K562 (cell line): ENCODE measurements at regions not wholly inside any gene's neighbourhood (a gene's known extent, or its start where the extent isn't known, plus 50 kb on each side); places are given as distances from the start of the nearest gene placed in this dataset.

Source experiments
- ATAC-seq: fragments of 200-7000 bp; cut with Tn5 transposase; 3 replicates; pipeline ENCODE4 v1.9.1; 2020; ENCODE audit warnings: moderate library complexity
- BruUV-seq: library from RNA; stranded (reverse); fragments of 400-500 nt; replicated peaks from 2 replicates; lab custom pipeline; 2021; lab: Mats Ljungman, UMichigan
- CTCF ChIA-PET: fragments of 300-600 bp; formaldehyde crosslinking; extraction: SDS; loops from one replicate; lab custom pipeline; 2021; ENCODE audit warnings: low intra/inter-chr PET ratio; lab: Yijun Ruan, JAX
- POLR2A ChIA-PET: fragments of 300-600, 350-650 bp; sonication (Branson Sonifier 250); formaldehyde crosslinking; extraction: SDS; loops from one replicate; lab custom pipeline; 2021; ENCODE audit warnings: antibody characterized with exemption, inconsistent platforms; lab: Yijun Ruan, JAX
- DNase-seq, 4 experiments: peaks; one replicate each; pipeline versions ENCODE4 v3.0.0 to v3.0.0-alpha.2; 2011 to 2018; ENCODE audit warnings: low spot score in 3 of 4, mixed read lengths in 3 of 4; ENCODE audit errors: extremely low read depth in 1 of 4
- FAIRE-seq: peaks from 2 replicates; lab custom pipeline; 2011; peaks lifted over from hg19 to GRCh38; lab: Jason Lieb, UNC
- H2AFZ ChIP-seq: 2 replicates; pipeline ENCODE4 v1.6.0; 2011; ENCODE audit warnings: low read depth, low read length, control low read depth, inconsistent platforms
- H3K27ac ChIP-seq: fragments of 200-600 bp; 3 replicates; pipeline ENCODE4 v1.8.0; 2011; ENCODE audit warnings: low read depth, mild to moderate bottlenecking, control low read depth, inconsistent platforms, low read length, moderate library complexity, mixed read lengths; ENCODE audit errors: extremely low read depth
- H3K27me3 ChIP-seq, 2 experiments: fragments of 300-600 bp in 1 of 2; 2 replicates in 1 of 2; 3 replicates in 1 of 2; pipeline versions ENCODE4 v1.6.0 to v1.8.0; 2011; ENCODE audit warnings: inconsistent platforms in 2 of 2, low read length in 2 of 2, mild to moderate bottlenecking in 1 of 2, mixed read lengths in 1 of 2, moderate library complexity in 1 of 2; ENCODE audit not compliant: control insufficient read depth in 2 of 2, insufficient read depth in 2 of 2
- H3K36me3 ChIP-seq: fragments of 300-600 bp; 3 replicates; pipeline ENCODE4 v1.8.0; 2011; ENCODE audit warnings: mild to moderate bottlenecking, low read length, inconsistent platforms; ENCODE audit not compliant: control insufficient read depth, insufficient read depth
- H3K4me1 ChIP-seq, 2 experiments: fragments of 200-600 bp in 1 of 2; replicated peaks in 1 of 2; 2 replicates in 1 of 2; 3 replicates in 1 of 2; pipeline versions ENCODE4 v1.5.1 to v1.8.0; 2011; ENCODE audit warnings: inconsistent platforms in 2 of 2, low read length in 2 of 2, mild to moderate bottlenecking in 1 of 2, mixed read lengths in 1 of 2, moderate library complexity in 1 of 2; ENCODE audit not compliant: control insufficient read depth in 2 of 2, insufficient read depth in 2 of 2
- H3K4me2 ChIP-seq: 2 replicates; pipeline ENCODE4 v1.6.1; 2011; ENCODE audit warnings: low read length, control low read depth, inconsistent platforms, mixed read lengths; ENCODE audit not compliant: insufficient read depth
- H3K4me3 ChIP-seq: fragments of 200-600 bp; sonication (generic), shearing (Covaris generic); 2 replicates; pipeline ENCODE4 v1.5.1; 2016; ENCODE audit warnings: control low read depth, inconsistent platforms
- H3K79me2 ChIP-seq: fragments of 200-600 bp; 3 replicates; pipeline ENCODE4 v1.8.0; 2011; ENCODE audit warnings: low read length, inconsistent platforms; ENCODE audit not compliant: control insufficient read depth, insufficient read depth
- H3K9ac ChIP-seq, 2 experiments: 2 replicates each; pipeline versions ENCODE4 v1.6.0 to v1.6.1; 2011; ENCODE audit warnings: low read depth in 2 of 2, low read length in 2 of 2, control low read depth in 1 of 2, inconsistent platforms in 1 of 2, mild to moderate bottlenecking in 1 of 2, mixed read lengths in 1 of 2; ENCODE audit not compliant: insufficient read depth in 1 of 2
- H3K9me1 ChIP-seq: one replicate; pipeline ENCODE4 v1.6.0; 2011; ENCODE audit warnings: inconsistent platforms, mild to moderate bottlenecking, low read length, moderate library complexity; ENCODE audit not compliant: control insufficient read depth, insufficient read depth
- H3K9me3 ChIP-seq: replicated peaks from 2 replicates; pipeline ENCODE4 v1.5.1; 2011; ENCODE audit warnings: low read depth, low read length, inconsistent platforms; ENCODE audit not compliant: control insufficient read depth, insufficient read depth
- H4K20me1 ChIP-seq: replicated peaks from 2 replicates; pipeline ENCODE4 v1.6.1; 2011; ENCODE audit warnings: low read length, inconsistent platforms, mixed read lengths; ENCODE audit not compliant: control insufficient read depth, insufficient read depth
- FOXA1 ChIP-seq: fragments of 450-650 bp; IDR thresholded peaks from 2 replicates; pipeline ENCODE4 v1.6.1; 2016; ENCODE audit warnings: mild to moderate bottlenecking, borderline replicate concordance
- LCOR ChIP-seq: sonication (generic); formaldehyde crosslinking; IDR thresholded peaks from 2 replicates; pipeline ENCODE4 v1.8.0; 2022; ENCODE audit warnings: mild to moderate bottlenecking, missing genetic modification reagents
- TEAD1 ChIP-seq, 2 experiments: fragments of 450-650 bp in 1 of 2; sonication (generic) in 1 of 2; formaldehyde crosslinking; IDR thresholded peaks; 2 replicates each; pipeline versions ENCODE4 v1.4.0 to v1.8.0; 2020 to 2022; ENCODE audit warnings: mild to moderate bottlenecking in 2 of 2, missing genetic modification reagents in 1 of 2
- WGBS: fragments of 100-300 bp; shearing (Covaris generic); methylation state at CpG from one replicate; pipeline ENCODE4 v1.1.6; 2016; ENCODE audit warnings: low coverage, mixed read lengths; ENCODE audit not compliant: insufficient coverage; ENCODE audit errors: missing lambda C conversion rate; 5-methylcytosine and 5-hydroxymethylcytosine counted together
- in situ Hi-C: fragments of 300-500 bp; cut with MboI; formaldehyde crosslinking; loops from 4 replicates; pipeline ENCODE4 v1.15.0; 2018; ENCODE audit warnings: inconsistent platforms, mixed read lengths
- intact Hi-C: fragments of 100-400 bp; cut with micrococcal nuclease; formaldehyde crosslinking; loops from 2 replicates; pipeline ENCODE4 v1.14.2; 2022
- TF ChIP-seq, protein P1 (sequence below): fragments of 250-450 bp; sonication (Bioruptor Pico); IDR thresholded peaks from 2 replicates; pipeline ENCODE4 v1.8.0; 2022; ENCODE audit warnings: inconsistent platforms
- TF ChIP-seq, protein P2 (sequence below): sonication (generic); formaldehyde crosslinking; IDR thresholded peaks from 2 replicates; pipeline ENCODE4 v1.8.1; 2023; ENCODE audit warnings: mild to moderate bottlenecking, missing genetic modification reagents
- TF ChIP-seq, protein P3 (sequence below): fragments of 450-650 bp; IDR thresholded peaks from 2 replicates; pipeline ENCODE4 v1.6.1; 2016; ENCODE audit warnings: low read depth

DNA sequence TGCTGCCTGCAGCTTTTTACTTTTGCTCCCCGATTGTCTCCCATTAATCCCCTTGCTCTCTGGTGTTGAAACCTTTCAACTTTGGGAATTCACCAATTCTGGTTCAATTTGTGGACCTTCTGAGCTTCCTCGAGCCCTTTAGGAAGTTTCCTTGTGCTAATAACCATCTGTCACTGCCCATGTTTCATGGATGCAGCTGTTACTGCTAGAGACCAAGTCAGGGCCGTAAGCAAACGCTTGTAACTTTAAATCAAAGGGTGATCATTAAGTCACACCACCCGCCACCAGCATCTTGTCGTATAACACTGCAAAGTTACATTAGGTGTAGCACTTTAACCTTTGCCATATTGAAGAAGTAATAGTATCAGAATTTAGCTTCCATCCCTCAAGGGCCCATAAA is 268.3 kb upstream of the SASH1 start (continued):
- TF ChIP-seq, protein P1, sequence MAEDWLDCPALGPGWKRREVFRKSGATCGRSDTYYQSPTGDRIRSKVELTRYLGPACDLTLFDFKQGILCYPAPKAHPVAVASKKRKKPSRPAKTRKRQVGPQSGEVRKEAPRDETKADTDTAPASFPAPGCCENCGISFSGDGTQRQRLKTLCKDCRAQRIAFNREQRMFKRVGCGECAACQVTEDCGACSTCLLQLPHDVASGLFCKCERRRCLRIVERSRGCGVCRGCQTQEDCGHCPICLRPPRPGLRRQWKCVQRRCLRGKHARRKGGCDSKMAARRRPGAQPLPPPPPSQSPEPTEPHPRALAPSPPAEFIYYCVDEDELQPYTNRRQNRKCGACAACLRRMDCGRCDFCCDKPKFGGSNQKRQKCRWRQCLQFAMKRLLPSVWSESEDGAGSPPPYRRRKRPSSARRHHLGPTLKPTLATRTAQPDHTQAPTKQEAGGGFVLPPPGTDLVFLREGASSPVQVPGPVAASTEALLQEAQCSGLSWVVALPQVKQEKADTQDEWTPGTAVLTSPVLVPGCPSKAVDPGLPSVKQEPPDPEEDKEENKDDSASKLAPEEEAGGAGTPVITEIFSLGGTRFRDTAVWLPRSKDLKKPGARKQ: no peak
- TF ChIP-seq, protein P2, sequence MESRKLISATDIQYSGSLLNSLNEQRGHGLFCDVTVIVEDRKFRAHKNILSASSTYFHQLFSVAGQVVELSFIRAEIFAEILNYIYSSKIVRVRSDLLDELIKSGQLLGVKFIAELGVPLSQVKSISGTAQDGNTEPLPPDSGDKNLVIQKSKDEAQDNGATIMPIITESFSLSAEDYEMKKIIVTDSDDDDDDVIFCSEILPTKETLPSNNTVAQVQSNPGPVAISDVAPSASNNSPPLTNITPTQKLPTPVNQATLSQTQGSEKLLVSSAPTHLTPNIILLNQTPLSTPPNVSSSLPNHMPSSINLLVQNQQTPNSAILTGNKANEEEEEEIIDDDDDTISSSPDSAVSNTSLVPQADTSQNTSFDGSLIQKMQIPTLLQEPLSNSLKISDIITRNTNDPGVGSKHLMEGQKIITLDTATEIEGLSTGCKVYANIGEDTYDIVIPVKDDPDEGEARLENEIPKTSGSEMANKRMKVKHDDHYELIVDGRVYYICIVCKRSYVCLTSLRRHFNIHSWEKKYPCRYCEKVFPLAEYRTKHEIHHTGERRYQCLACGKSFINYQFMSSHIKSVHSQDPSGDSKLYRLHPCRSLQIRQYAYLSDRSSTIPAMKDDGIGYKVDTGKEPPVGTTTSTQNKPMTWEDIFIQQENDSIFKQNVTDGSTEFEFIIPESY (CRISPR knock-in tag): no peak

DNA sequence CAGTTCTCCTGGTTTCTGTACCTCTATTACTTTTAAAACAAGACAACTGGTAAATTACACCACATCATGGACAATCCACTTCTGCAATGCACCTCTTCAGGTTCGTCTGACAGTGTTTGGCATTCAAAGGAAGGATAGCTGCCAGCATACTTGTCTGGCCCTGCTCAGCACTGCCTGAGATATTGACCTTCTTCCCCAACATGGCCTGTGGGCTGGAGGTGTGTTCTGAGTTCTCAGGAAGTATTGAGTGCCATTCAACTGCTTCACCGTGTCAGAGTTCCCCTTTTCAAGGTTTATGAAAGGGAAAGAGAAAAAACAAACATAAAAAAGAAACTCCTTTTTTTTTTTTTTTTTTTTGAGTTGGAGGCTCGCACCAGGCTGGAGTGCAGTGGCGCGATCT is 267.9 kb upstream of the SASH1 start:
- BruUV-seq: no TSS peak
- H3K4me2 ChIP-seq: no peak overlapping the region
- ChIA-PET CTCF (no interaction called here), POLR2A (no interaction called here)
- WGBS: 20% methylated on average over 5 of the region's 5 CpGs
- no peaks in the 10 kb centered on the region for H3K79me2 ChIP-seq
- no peak overlapping the region for H2AFZ ChIP-seq
- intact Hi-C loops (no loop called here), in situ Hi-C loops (no loop called here)
- no peaks in the 10 kb centered on the region for H3K9me3 ChIP-seq
- no peak overlapping the region for H3K9ac ChIP-seq
- H3K27me3 ChIP-seq: no peaks in the 10 kb centered on the region
- H3K9me1 ChIP-seq: no peaks in the 10 kb centered on the region
- H3K27ac ChIP-seq: no peak overlapping the region
- DNase-seq (no peak), FAIRE-seq (no peak), ATAC-seq (no peak)
- no peaks in the 10 kb centered on the region for H4K20me1 ChIP-seq
- no peaks in the 10 kb centered on the region for H3K4me1 ChIP-seq
- no peak overlapping the region for H3K4me3 ChIP-seq
- H3K36me3 ChIP-seq: no peaks in the 10 kb centered on the region
- TF ChIP-seq FOXA1: no peak
- TF ChIP-seq, protein P3, sequence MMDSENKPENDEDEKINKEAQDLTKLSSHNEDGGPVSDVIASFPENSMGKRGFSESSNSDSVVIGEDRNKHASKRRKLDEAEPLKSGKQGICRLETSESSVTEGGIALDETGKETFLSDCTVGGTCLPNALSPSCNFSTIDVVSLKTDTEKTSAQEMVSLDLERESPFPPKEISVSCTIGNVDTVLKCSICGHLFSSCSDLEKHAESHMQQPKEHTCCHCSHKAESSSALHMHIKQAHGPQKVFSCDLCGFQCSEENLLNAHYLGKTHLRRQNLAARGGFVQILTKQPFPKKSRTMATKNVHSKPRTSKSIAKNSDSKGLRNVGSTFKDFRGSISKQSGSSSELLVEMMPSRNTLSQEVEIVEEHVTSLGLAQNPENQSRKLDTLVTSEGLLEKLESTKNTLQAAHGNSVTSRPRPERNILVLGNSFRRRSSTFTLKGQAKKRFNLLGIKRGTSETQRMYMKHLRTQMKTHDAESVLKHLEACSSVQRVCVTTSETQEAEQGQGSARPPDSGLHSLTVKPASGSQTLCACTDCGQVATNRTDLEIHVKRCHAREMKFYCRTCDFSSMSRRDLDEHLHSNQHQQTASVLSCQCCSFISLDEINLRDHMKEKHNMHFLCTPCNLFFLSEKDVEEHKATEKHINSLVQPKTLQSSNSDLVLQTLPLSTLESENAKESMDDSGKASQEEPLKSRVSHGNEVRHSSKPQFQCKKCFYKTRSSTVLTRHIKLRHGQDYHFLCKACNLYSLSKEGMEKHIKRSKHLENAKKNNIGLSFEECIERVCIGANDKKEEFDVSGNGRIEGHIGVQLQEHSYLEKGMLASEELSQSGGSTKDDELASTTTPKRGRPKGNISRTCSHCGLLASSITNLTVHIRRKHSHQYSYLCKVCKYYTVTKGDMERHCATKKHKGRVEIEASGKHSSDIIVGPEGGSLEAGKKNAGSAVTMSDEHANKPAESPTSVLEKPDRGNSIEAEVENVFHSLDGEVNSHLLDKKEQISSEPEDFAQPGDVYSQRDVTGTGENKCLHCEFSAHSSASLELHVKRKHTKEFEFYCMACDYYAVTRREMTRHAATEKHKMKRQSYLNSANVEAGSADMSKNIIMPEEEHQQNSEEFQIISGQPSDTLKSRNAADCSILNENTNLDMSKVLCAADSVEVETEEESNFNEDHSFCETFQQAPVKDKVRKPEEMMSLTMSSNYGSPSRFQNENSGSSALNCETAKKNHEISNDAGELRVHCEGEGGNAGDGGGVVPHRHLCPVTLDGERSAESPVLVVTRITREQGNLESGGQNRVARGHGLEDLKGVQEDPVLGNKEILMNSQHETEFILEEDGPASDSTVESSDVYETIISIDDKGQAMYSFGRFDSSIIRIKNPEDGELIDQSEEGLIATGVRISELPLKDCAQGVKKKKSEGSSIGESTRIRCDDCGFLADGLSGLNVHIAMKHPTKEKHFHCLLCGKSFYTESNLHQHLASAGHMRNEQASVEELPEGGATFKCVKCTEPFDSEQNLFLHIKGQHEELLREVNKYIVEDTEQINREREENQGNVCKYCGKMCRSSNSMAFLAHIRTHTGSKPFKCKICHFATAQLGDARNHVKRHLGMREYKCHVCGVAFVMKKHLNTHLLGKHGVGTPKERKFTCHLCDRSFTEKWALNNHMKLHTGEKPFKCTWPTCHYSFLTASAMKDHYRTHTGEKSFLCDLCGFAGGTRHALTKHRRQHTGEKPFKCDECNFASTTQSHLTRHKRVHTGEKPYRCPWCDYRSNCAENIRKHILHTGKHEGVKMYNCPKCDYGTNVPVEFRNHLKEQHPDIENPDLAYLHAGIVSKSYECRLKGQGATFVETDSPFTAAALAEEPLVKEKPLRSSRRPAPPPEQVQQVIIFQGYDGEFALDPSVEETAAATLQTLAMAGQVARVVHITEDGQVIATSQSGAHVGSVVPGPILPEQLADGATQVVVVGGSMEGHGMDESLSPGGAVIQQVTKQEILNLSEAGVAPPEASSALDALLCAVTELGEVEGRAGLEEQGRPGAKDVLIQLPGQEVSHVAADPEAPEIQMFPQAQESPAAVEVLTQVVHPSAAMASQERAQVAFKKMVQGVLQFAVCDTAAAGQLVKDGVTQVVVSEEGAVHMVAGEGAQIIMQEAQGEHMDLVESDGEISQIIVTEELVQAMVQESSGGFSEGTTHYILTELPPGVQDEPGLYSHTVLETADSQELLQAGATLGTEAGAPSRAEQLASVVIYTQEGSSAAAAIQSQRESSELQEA: no peak
- no peak for TF ChIP-seq TEAD1 (CRISPR knock-in tag; IDR thresholded peaks at IDR 0.05)
- TF ChIP-seq LCOR (CRISPR knock-in tag): no peak
